HEK293 (cell line): ENCODE measurements at regions not wholly inside any gene's neighbourhood (a gene's known extent, or its start where the extent isn't known, plus 50 kb on each side); places are given as distances from the start of the nearest gene placed in this dataset.
"Not testable (repeated sequence)": the region's sequence is repeated elsewhere in the genome, so short reads cannot be mapped to it uniquely, and the experiment has no call there.

Experiments used
- CTCF ChIA-PET: fragments of 350-600 bp; formaldehyde crosslinking; extraction: SDS; loops from one replicate; lab custom pipeline; 2021; ENCODE audit warnings: antibody characterized with exemption; lab: Yijun Ruan, JAX
- POLR2A ChIA-PET: fragments of 300-600 bp; formaldehyde crosslinking; extraction: SDS; loops from one replicate; lab custom pipeline; 2020; ENCODE audit warnings: antibody characterized with exemption, inconsistent platforms; lab: Yijun Ruan, JAX
- H3K27ac ChIP-seq: fragments of 200-500 bp; sonication (Bioruptor generic); 2 replicates; pipeline ENCODE4 v1.5.1; 2014; ENCODE audit warnings: low read depth, low read length, control low read depth, inconsistent platforms; ENCODE audit errors: extremely low read depth
- H3K36me3 ChIP-seq, 2 experiments: fragments of 200-500 bp in 1 of 2; sonication (Bioruptor generic) in 1 of 2; 1 replicate in 1 of 2; 2 replicates in 1 of 2; pipeline ENCODE4 v1.5.1; 2014 to 2017; ENCODE audit warnings: inconsistent platforms in 2 of 2, low read length in 2 of 2; ENCODE audit not compliant: control insufficient read depth in 2 of 2, insufficient read depth in 1 of 2
- H3K4me1 ChIP-seq: fragments of 200-500 bp; sonication (Bioruptor generic); 2 replicates; pipeline ENCODE4 v1.5.1; 2014; ENCODE audit warnings: mild to moderate bottlenecking, low read length, inconsistent platforms; ENCODE audit not compliant: control insufficient read depth, insufficient read depth
- H3K4me3 ChIP-seq: 2 replicates; pipeline ENCODE4 v1.5.1; 2011; ENCODE audit warnings: low read depth, mild to moderate bottlenecking, control low read depth, low read length, moderate library complexity
- H3K9me3 ChIP-seq: fragments of 200-500 bp; sonication (Bioruptor generic); 2 replicates; pipeline ENCODE4 v1.5.1; 2014; ENCODE audit warnings: low read depth, low read length, inconsistent platforms; ENCODE audit not compliant: control insufficient read depth, insufficient read depth
- EGR2 ChIP-seq: fragments of 450-650 bp; formaldehyde crosslinking; IDR thresholded peaks from 2 replicates; pipeline ENCODE4 v1.5.1; 2016; ENCODE audit warnings: low read depth, missing biosample characterization, missing genetic modification characterization
- FEZF1 ChIP-seq: fragments of 450-650 bp; formaldehyde crosslinking; IDR thresholded peaks from 2 replicates; pipeline ENCODE4 v1.5.1; 2016; ENCODE audit warnings: missing biosample characterization, missing genetic modification characterization
- HOXD13 ChIP-seq: sonication (generic); formaldehyde crosslinking; IDR thresholded peaks from 2 replicates; pipeline ENCODE4 v1.8.0; 2022; ENCODE audit warnings: missing genetic modification reagents, borderline replicate concordance
- MYNN ChIP-seq: fragments of 450-650 bp; formaldehyde crosslinking; IDR thresholded peaks from 2 replicates; pipeline ENCODE4 v1.5.1; 2016; ENCODE audit warnings: missing biosample characterization, missing genetic modification characterization, borderline replicate concordance
- SALL2 ChIP-seq: fragments of 450-650 bp; formaldehyde crosslinking; IDR thresholded peaks from 2 replicates; pipeline ENCODE4 v1.5.0; 2017; ENCODE audit warnings: missing biosample characterization, mild to moderate bottlenecking, missing genetic modification characterization, borderline replicate concordance
- YY1 ChIP-seq: fragments of 450-650 bp; formaldehyde crosslinking; IDR thresholded peaks from 2 replicates; pipeline ENCODE4 v1.5.1; 2018; ENCODE audit warnings: missing biosample characterization, missing genetic modification characterization
- ZBTB7A ChIP-seq: fragments of 450-650 bp; formaldehyde crosslinking; IDR thresholded peaks from 2 replicates; pipeline ENCODE4 v1.5.1; 2016; ENCODE audit warnings: low read depth, missing biosample characterization, missing genetic modification characterization
- ZNF391 ChIP-seq: fragments of 450-650 bp; formaldehyde crosslinking; IDR thresholded peaks from 2 replicates; pipeline ENCODE4 v1.5.1; 2016; ENCODE audit warnings: low read depth, missing biosample characterization, missing genetic modification characterization, borderline replicate concordance
- ZNF416 ChIP-seq: fragments of 450-650 bp; formaldehyde crosslinking; IDR thresholded peaks from 2 replicates; pipeline ENCODE4 v1.5.1; 2016; ENCODE audit warnings: missing biosample characterization, missing genetic modification characterization
- ZNF510 ChIP-seq: fragments of 450-650 bp; formaldehyde crosslinking; IDR thresholded peaks from 2 replicates; pipeline ENCODE4 v1.5.1; 2018; ENCODE audit warnings: mild to moderate bottlenecking, missing genetic modification characterization, missing biosample characterization; ENCODE audit not compliant: insufficient replicate concordance
- ZNF514 ChIP-seq: fragments of 450-650 bp; formaldehyde crosslinking; IDR thresholded peaks from 2 replicates; pipeline ENCODE4 v1.5.1; 2016; ENCODE audit warnings: missing biosample characterization, missing genetic modification characterization
- ZNF654 ChIP-seq: fragments of 450-650 bp; formaldehyde crosslinking; IDR thresholded peaks from 2 replicates; pipeline ENCODE4 v1.5.1; 2016; ENCODE audit warnings: low read depth, missing biosample characterization, missing genetic modification characterization
- TF ChIP-seq, protein P1 (sequence below): fragments of 450-650 bp; formaldehyde crosslinking; IDR thresholded peaks from 2 replicates; pipeline ENCODE4 v1.5.1; 2017; ENCODE audit warnings: missing biosample characterization, missing genetic modification characterization
- TF ChIP-seq, protein P2 (sequence below): fragments of 450-650 bp; formaldehyde crosslinking; IDR thresholded peaks from 2 replicates; pipeline ENCODE4 v1.5.1; 2016; ENCODE audit warnings: missing biosample characterization, missing genetic modification characterization
- TF ChIP-seq, protein P3 (sequence below): fragments of 450-650 bp; formaldehyde crosslinking; IDR thresholded peaks from 2 replicates; pipeline ENCODE4 v1.5.1; 2016; ENCODE audit warnings: missing biosample characterization, missing genetic modification characterization
- TF ChIP-seq, protein P4 (sequence below): fragments of 450-650 bp; formaldehyde crosslinking; optimal IDR thresholded peaks from 2 replicates; pipeline ENCODE3; 2016; ENCODE audit warnings: missing biosample characterization, mild to moderate bottlenecking, missing genetic modification characterization
- TF ChIP-seq, protein P5 (sequence below): IDR thresholded peaks from 2 replicates; pipeline ENCODE4 v1.6.1; 2011; ENCODE audit warnings: mild to moderate bottlenecking, low read depth, low read length, borderline replicate concordance
- TF ChIP-seq, protein P6 (sequence below): fragments of 450-650 bp; formaldehyde crosslinking; IDR thresholded peaks from 2 replicates; pipeline ENCODE4 v1.5.1; 2017; ENCODE audit warnings: missing biosample characterization, mild to moderate bottlenecking, missing genetic modification characterization, moderate library complexity

DNA sequence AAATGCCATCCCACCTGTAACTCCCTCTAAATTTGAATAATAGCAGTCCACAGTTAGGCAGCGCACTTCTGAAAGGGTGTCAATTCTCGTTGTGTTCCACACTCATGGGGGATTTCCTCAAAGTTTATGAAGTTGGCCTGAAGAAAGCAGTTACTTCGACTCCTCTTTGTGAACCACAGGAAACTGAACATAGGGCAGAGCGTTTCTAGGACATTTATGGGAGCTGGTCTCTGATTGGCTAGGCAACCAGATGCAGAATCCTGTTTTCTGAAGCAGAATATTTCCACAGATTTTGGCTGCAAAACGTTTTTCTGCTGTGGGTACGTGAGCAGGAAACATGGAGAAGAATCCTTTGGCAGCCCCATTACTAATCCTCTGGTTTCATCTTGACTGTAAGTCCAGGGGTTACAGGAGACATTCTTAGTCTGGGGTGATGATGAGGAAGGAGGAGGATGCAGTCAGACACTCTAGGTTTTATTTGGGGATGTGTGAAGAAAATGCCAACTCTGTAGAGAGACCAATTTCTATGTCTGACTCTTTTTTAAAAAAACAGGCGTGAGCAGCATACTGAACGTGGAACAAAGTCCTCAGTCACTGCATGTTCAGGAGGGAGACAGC, 431.5 kb upstream of the OR4E1 start:
- Histone ChIP-seq H3K27ac (no peak overlapping the region), H3K4me3 (no peak overlapping the region), H3K4me1 (no peaks in the 10 kb centered on the region), H3K9me3 (no peaks in the 10 kb centered on the region), H3K36me3 (no peaks in the 10 kb centered on the region)
- ChIA-PET POLR2A (no interaction called here), CTCF (interaction anchor here (0.7 to 1.1 kb wide), 3 partner anchors 10 to 123 kb away, joined by 3 to 5 read pairs (median 4); no protein-coding TSS in a partner anchor)
- TF ChIP-seq, protein P1, sequence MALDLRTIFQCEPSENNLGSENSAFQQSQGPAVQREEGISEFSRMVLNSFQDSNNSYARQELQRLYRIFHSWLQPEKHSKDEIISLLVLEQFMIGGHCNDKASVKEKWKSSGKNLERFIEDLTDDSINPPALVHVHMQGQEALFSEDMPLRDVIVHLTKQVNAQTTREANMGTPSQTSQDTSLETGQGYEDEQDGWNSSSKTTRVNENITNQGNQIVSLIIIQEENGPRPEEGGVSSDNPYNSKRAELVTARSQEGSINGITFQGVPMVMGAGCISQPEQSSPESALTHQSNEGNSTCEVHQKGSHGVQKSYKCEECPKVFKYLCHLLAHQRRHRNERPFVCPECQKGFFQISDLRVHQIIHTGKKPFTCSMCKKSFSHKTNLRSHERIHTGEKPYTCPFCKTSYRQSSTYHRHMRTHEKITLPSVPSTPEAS (tag by site-specific recombination): no peak
- no peak for TF ChIP-seq ZBTB7A
- TF ChIP-seq ZNF514 (tag by site-specific recombination): no peak
- TF ChIP-seq, protein P2, sequence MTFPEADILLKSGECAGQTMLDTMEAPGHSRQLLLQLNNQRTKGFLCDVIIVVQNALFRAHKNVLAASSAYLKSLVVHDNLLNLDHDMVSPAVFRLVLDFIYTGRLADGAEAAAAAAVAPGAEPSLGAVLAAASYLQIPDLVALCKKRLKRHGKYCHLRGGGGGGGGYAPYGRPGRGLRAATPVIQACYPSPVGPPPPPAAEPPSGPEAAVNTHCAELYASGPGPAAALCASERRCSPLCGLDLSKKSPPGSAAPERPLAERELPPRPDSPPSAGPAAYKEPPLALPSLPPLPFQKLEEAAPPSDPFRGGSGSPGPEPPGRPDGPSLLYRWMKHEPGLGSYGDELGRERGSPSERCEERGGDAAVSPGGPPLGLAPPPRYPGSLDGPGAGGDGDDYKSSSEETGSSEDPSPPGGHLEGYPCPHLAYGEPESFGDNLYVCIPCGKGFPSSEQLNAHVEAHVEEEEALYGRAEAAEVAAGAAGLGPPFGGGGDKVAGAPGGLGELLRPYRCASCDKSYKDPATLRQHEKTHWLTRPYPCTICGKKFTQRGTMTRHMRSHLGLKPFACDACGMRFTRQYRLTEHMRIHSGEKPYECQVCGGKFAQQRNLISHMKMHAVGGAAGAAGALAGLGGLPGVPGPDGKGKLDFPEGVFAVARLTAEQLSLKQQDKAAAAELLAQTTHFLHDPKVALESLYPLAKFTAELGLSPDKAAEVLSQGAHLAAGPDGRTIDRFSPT (tag by site-specific recombination): no peak
- no peak for TF ChIP-seq ZNF416
- TF ChIP-seq, protein P3, sequence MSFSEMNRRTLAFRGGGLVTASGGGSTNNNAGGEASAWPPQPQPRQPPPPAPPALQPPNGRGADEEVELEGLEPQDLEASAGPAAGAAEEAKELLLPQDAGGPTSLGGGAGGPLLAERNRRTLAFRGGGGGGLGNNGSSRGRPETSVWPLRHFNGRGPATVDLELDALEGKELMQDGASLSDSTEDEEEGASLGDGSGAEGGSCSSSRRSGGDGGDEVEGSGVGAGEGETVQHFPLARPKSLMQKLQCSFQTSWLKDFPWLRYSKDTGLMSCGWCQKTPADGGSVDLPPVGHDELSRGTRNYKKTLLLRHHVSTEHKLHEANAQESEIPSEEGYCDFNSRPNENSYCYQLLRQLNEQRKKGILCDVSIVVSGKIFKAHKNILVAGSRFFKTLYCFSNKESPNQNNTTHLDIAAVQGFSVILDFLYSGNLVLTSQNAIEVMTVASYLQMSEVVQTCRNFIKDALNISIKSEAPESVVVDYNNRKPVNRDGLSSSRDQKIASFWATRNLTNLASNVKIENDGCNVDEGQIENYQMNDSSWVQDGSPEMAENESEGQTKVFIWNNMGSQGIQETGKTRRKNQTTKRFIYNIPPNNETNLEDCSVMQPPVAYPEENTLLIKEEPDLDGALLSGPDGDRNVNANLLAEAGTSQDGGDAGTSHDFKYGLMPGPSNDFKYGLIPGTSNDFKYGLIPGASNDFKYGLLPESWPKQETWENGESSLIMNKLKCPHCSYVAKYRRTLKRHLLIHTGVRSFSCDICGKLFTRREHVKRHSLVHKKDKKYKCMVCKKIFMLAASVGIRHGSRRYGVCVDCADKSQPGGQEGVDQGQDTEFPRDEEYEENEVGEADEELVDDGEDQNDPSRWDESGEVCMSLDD (tag by site-specific recombination): no peak
- TF ChIP-seq ZNF391 (tag by site-specific recombination): no peak

DNA sequence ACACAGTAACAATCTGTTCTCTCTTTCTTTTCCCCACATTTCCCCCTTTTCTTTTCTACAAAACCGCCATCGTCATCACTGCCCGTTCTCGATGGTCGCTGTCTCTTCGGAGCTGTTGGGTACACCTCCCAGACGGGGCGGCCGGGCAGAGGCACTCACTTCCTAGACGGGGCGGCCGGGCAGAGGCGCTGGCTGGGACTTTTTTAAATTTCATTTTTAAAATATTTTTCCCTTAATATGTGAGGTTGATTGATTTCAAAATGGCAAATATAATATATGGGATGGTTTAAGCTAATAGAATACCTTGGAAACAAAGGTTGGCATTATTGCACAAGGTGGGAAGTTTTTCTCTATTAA, 427.1 kb upstream of the OR4E1 start:
- H3K4me3 ChIP-seq, POLR2A ChIA-PET, H3K27ac ChIP-seq, H3K4me1 ChIP-seq, H3K36me3 ChIP-seq, H3K9me3 ChIP-seq: not testable (repeated sequence)
- CTCF ChIA-PET: interaction anchor here (0.7 to 4.2 kb wide), 23 partner anchors 12 to 210 kb away, joined by 3 to 21 read pairs (median 5); no protein-coding TSS in a partner anchor

DNA sequence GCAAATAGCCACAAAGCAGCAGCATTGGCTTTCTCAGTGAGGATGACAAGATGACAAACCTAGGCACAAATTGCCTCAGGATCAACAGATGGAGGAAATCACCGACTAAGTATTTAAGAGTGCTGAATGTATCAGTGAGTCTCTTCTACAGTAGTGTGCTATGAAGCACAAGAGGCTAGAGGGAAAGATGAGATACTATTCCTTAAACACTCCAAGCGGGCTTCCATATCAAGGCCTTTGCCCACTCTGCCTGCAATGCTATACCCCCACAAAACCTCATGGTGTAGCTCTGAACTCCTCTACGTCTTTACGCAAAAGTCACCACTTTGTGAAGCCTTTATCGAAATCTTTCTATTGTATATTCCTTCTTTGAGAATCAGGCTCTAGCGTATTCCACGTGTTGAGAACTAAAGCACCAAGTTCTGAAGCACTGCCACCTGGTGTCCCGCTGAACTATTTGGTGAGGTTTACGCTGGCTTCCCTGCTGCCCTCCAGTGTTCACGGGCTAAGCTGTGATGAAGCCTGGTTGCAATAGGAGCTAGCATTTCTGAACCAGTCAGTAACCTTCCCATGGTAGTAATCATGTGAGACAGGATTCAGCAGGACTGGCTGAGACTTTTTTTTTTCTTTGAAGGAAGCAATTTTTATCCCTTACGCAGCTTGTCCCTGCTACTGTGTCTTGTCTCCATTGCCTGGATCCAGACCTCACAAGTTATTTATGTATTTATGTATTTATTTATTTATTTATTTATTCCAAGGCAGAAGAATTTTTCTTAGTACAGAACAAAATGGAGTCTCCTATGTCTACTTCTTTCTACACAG, 426.5 kb upstream of the OR4E1 start:
- Histone ChIP-seq H3K27ac (no peak overlapping the region), H3K9me3 (no peaks in the 10 kb centered on the region), H3K4me1 (no peaks in the 10 kb centered on the region), H3K36me3 (no peaks in the 10 kb centered on the region), H3K4me3 (no peak overlapping the region)
- CTCF ChIA-PET: interaction anchor here (0.6 to 4.2 kb wide), 28 partner anchors 13 to 371 kb away, joined by 3 to 21 read pairs (median 4); no protein-coding TSS in a partner anchor
- POLR2A ChIA-PET: no interaction called here
- TF ChIP-seq MYNN (no peak), HOXD13 (no peak), FEZF1 (tag by site-specific recombination) (no peak), ZNF510 (no peak), ZNF654 (tag by site-specific recombination) (peak; percentile 26), EGR2 (tag by site-specific recombination) (no peak), YY1 (tag by site-specific recombination) (no peak), SALL2 (no peak)
- TF ChIP-seq, protein P4, sequence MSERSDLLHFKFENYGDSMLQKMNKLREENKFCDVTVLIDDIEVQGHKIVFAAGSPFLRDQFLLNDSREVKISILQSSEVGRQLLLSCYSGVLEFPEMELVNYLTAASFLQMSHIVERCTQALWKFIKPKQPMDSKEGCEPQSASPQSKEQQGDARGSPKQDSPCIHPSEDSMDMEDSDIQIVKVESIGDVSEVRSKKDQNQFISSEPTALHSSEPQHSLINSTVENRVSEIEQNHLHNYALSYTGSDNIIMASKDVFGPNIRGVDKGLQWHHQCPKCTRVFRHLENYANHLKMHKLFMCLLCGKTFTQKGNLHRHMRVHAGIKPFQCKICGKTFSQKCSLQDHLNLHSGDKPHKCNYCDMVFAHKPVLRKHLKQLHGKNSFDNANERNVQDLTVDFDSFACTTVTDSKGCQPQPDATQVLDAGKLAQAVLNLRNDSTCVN (tag by site-specific recombination): no peak
- TF ChIP-seq, protein P5, sequence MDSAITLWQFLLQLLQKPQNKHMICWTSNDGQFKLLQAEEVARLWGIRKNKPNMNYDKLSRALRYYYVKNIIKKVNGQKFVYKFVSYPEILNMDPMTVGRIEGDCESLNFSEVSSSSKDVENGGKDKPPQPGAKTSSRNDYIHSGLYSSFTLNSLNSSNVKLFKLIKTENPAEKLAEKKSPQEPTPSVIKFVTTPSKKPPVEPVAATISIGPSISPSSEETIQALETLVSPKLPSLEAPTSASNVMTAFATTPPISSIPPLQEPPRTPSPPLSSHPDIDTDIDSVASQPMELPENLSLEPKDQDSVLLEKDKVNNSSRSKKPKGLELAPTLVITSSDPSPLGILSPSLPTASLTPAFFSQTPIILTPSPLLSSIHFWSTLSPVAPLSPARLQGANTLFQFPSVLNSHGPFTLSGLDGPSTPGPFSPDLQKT: no peak
- TF ChIP-seq, protein P6, sequence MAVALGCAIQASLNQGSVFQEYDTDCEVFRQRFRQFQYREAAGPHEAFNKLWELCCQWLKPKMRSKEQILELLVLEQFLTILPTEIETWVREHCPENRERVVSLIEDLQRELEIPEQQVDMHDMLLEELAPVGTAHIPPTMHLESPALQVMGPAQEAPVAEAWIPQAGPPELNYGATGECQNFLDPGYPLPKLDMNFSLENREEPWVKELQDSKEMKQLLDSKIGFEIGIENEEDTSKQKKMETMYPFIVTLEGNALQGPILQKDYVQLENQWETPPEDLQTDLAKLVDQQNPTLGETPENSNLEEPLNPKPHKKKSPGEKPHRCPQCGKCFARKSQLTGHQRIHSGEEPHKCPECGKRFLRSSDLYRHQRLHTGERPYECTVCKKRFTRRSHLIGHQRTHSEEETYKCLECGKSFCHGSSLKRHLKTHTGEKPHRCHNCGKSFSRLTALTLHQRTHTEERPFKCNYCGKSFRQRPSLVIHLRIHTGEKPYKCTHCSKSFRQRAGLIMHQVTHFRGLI: no peak
